ENCODE measurements at regions not wholly inside any gene's neighbourhood (a gene's known extent, or its start where the extent isn't known, plus 50 kb on each side); places are given as distances from the start of the nearest gene placed in this dataset.

- TF ChIP-seq HNF4G (IDR thresholded peaks at IDR 0.05) (no peak), EGR1 (IDR thresholded peaks at IDR 0.05; ENCODE audit: low read depth in 2 of 2) (no peak), CTCF (IDR thresholded peaks at IDR 0.05; ENCODE audit: low read depth, low read length, missing input control) (no peak), RXRA (IDR thresholded peaks at IDR 0.05) (no peak), FOXA1 (IDR thresholded peaks at IDR 0.05) (no peak), YY1 (IDR thresholded peaks at IDR 0.05) (no peak), TAF1 (conservative IDR thresholded peaks at IDR 0.05) (no peak), GABPA (IDR thresholded peaks at IDR 0.05 in 1 of 2, conservative IDR thresholded peaks at IDR 0.05 in 1 of 2) (no peak), JUND (IDR thresholded peaks at IDR 0.05) (no peak)
- H3K4me3 ChIP-seq (ENCODE audit: low read depth in 1 of 3, low read length in 3 of 3): no peak overlapping the region
- no peak for DNase-seq (ENCODE audit: low spot score)
- H3K9me3 ChIP-seq (ENCODE audit: control insufficient read depth in 4 of 4, low read length in 3 of 4): no peaks in the 10 kb centered on the region
- no peak overlapping the region for H3K27ac ChIP-seq (ENCODE audit: low read depth in 1 of 2, low read length in 2 of 2)
- H3K36me3 ChIP-seq (ENCODE audit: control insufficient read depth in 4 of 4, insufficient read depth in 3 of 4, low read depth in 1 of 4, low read length in 3 of 4): no peaks in the 10 kb centered on the region
- WGBS: 43% methylated on average over 4 of the region's 4 CpGs
- no peak overlapping the region for H3K9ac ChIP-seq (ENCODE audit: low read depth in 1 of 2, low read length in 2 of 2)
- H3K27me3 ChIP-seq (ENCODE audit: control insufficient read depth in 4 of 4, insufficient read depth in 4 of 4, low read length in 3 of 4): no peaks in the 10 kb centered on the region
- H3K4me1 ChIP-seq (ENCODE audit: control insufficient read depth in 4 of 4, insufficient read depth in 4 of 4, low read length in 3 of 4): no peaks in the 10 kb centered on the region
These were observed 1317.8 kb upstream of the MAP3K7 start for GRCh38 chr6:91904586-91905164.

- Histone ChIP-seq H3K9me3 (ENCODE audit: control insufficient read depth in 4 of 4, low read length in 3 of 4) (peaks cover 0 to 8% (median 5%) of the 10 kb centered on the region in 4 donors), H3K27me3 (ENCODE audit: control insufficient read depth in 4 of 4, insufficient read depth in 4 of 4, low read length in 3 of 4) (peaks cover 0 to 3% (median 0%) of the 10 kb centered on the region in 4 donors), H3K27ac (ENCODE audit: low read depth in 1 of 2, low read length in 2 of 2) (no peak overlapping the region), H3K4me1 (ENCODE audit: control insufficient read depth in 4 of 4, insufficient read depth in 4 of 4, low read length in 3 of 4) (no peaks in the 10 kb centered on the region), H3K9ac (ENCODE audit: low read depth in 1 of 2, low read length in 2 of 2) (no peak overlapping the region), H3K36me3 (ENCODE audit: control insufficient read depth in 4 of 4, insufficient read depth in 3 of 4, low read depth in 1 of 4, low read length in 3 of 4) (no peaks in the 10 kb centered on the region), H3K4me3 (ENCODE audit: low read depth in 1 of 3, low read length in 3 of 3) (no peak overlapping the region)
- DNase-seq (ENCODE audit: low spot score): no peak
- TF ChIP-seq FOXA2 (IDR thresholded peaks at IDR 0.05) (no peak), NR2F2 (IDR thresholded peaks at IDR 0.05) (no peak), ZBTB33 (IDR thresholded peaks at IDR 0.05) (no peak), FOXA1 (IDR thresholded peaks at IDR 0.05) (no peak), YY1 (IDR thresholded peaks at IDR 0.05) (no peak), JUND (IDR thresholded peaks at IDR 0.05) (no peak), ATF3 (IDR thresholded peaks at IDR 0.05) (no peak), GABPA (IDR thresholded peaks at IDR 0.05 in 1 of 2, conservative IDR thresholded peaks at IDR 0.05 in 1 of 2) (no peak), HNF4G (IDR thresholded peaks at IDR 0.05) (no peak), CTCF (IDR thresholded peaks at IDR 0.05; ENCODE audit: low read depth, low read length, missing input control) (no peak), HNF4A (conservative IDR thresholded peaks at IDR 0.05) (no peak), RXRA (IDR thresholded peaks at IDR 0.05) (no peak)
- WGBS: 71% methylated on average over 6 of the region's 6 CpGs
These were observed 1308.9 kb upstream of the MAP3K7 start for GRCh38 chr6:91895599-91896285.

All from liver (tissue), 8 donors.